ENCODE measurements at regions not wholly inside any gene's neighbourhood (a gene's known extent, or its start where the extent isn't known, plus 50 kb on each side); places are given as distances from the start of the nearest gene placed in this dataset.

DNA sequence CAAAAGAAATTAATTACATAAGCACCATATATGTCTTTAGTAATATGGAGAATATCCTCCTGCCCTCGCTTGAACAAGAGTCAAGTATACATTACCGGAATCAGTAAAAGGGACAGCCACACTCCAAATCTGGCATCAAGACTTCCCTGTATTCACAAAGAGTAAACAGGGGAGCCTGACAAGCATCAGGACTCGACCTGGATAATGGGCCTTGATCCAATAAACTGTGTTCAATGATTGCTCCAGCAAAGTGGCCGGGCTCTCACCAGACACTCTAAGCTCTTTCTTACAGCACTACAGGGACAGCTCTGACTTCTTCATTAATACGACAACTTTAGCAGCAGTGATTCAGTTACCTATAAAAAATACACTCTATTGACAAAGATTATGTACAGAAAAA, 307.9 kb upstream of the POU3F2 start:
- DNase-seq = no peak
- TF ChIP-seq GATA1 (IDR thresholded peaks at IDR 0.05; ENCODE audit: low read depth, low read length) = no peak

DNA sequence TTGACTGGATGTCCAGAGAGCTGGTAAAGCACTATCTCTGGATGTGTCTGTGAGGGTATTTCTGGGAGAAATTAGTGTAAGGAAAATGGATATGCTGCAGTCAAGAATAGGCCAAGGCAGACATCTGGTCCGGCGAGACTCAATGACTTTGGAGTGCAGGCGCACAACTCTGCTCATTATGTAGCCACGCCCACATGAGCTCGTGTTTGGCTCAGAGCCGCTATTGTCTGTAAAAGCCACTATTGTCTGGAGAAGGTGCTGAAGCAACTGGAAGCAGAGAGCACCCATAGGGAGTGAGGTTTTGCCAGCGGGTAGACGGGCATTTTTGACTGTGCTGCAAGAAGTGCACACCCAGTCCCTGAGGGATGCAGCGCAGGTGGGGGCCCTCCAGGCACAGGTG, 305.0 kb upstream of the POU3F2 start:
- TF ChIP-seq POLR2A (IDR thresholded peaks at IDR 0.05; ENCODE audit: low read length) = no peak
- no peak for TF ChIP-seq GATA1 (IDR thresholded peaks at IDR 0.05; ENCODE audit: low read depth, low read length)
- DNase-seq = no peak

DNA sequence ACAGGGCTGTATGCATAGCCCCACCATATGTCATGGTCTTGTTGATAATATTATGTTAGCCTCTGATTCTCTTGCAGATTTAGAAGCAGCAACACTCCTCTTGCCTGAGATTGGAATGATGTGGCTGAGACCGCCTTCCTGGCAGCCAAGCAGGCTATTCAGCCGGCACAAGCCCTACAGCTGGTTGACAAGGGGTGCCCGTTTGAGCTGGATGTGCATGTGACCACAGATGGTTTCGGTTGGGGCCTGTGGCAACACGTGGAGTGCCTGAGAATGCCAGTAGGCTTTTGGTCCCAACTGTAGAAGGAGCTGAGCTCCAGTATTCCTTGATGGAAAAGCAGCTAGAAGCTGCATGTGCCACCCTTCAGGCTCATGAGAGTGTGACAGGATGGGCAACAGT, 303.6 kb upstream of the POU3F2 start:
- DNase-seq = no peak
- TF ChIP-seq GATA1 (IDR thresholded peaks at IDR 0.05; ENCODE audit: low read depth, low read length) (no peak), POLR2A (IDR thresholded peaks at IDR 0.05; ENCODE audit: low read length) (no peak)

DNA sequence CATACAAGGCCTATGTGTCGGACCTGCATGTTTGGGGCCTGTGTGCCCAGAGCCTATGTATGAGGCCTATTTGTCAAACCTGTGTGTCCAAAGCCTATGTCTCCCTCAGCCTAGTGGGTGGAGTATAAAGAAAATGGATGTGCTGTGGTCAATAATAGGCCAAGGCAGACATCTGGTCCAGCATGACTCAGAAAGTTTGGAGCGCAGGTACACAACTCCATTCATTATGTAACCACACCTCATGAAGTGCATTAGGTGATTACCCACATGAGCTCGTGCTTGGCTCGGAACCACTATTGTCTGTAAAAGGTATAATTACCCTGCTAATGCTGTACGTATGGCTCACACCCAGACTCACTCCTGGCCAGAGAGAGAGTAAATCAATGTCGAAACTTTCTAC, 302.4 kb upstream of the POU3F2 start:
- DNase-seq = no peak
- TF ChIP-seq POLR2A (IDR thresholded peaks at IDR 0.05; ENCODE audit: low read length) = no peak
- no peak for TF ChIP-seq GATA1 (IDR thresholded peaks at IDR 0.05; ENCODE audit: low read depth, low read length)

DNA sequence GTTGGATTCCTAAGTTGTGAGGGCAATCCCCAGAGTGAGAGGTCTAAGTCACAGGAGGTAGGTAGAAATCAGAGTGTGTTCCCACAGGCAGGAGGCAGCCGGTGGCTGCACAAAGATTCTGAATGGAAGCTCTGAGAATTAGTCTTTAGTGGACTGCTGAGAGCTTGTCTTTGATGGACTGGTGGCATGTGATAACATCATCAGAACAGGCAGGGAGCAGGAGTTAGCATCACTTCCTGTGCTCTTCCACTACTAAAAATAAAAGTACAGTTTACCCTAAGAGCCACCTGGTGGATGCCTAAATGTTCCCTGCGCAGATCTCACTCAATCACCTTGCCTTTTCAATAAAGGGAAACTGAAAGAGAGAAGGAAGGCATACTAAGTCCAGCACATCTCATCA, 294.6 kb upstream of the POU3F2 start:
- no peak for DNase-seq
- TF ChIP-seq POLR2A (IDR thresholded peaks at IDR 0.05; ENCODE audit: low read length) (no peak), GATA1 (IDR thresholded peaks at IDR 0.05; ENCODE audit: low read depth, low read length) (no peak)

DNA sequence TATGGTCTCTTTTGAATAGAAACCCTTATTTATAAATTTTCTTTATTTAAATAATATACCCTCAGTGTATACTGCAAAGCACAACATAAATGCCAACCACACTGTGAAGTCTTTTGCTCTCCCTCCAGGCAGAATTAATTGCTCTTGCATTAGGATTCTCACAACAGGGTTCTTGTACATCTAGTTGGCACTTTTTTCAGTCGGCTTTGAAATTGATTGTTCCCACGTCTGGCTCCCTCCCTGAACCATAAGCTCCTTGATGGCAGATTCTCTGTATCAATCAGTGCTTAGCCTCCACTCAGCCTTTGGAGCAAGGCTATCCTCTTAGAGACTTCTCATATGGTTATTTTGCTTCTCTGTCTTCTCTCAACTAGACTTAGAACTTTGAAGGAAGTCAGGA, 288.0 kb upstream of the POU3F2 start:
- DNase-seq = no peak
- TF ChIP-seq GATA1 (IDR thresholded peaks at IDR 0.05; ENCODE audit: low read depth, low read length) (no peak), POLR2A (IDR thresholded peaks at IDR 0.05; ENCODE audit: low read length) (no peak)

DNA sequence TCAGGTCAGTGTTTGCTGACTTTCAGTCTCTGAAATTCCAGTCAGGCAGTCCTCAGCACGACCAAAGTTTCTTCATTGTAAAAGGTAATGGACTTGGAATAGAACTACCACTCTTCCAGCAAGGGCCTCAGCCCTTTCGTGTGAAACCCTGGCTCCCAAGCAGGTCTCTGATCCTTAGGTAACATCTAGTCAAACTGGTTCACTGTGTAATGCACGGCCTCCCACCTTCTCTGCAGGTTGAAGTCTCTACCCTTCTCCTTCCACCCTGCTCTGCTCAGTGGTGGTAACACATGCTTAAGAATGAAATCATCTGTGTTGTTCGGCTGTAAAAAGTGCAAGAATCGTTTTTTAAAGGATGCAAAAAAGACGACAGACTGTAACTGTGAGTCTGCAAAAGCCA, 287.2 kb upstream of the POU3F2 start:
- TF ChIP-seq GATA1 (IDR thresholded peaks at IDR 0.05; ENCODE audit: low read depth, low read length) = no peak
- TF ChIP-seq POLR2A (IDR thresholded peaks at IDR 0.05; ENCODE audit: low read length) = no peak
- no peak for DNase-seq

DNA sequence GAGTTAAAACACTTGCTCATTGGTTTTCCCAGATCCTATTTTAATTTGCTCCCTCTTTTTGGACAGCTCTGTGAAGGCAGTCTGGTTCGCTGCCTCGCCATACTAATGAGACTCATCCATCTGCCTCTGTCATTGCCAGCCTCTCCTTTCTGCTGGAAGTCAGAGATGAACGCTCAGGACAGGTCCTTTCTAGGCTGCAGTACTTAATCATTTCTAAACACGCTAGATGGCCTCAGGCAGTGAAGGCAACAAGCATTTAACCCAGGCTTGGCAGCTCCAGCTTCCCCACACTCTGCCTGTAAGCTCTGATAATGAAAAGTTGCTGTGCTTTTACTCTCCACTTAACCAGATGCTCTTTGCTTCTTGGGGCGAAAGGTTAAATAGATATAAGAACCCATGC, 286.7 kb upstream of the POU3F2 start:
- DNase-seq = no peak
- no peak for TF ChIP-seq GATA1 (IDR thresholded peaks at IDR 0.05; ENCODE audit: low read depth, low read length)
- no peak for TF ChIP-seq POLR2A (IDR thresholded peaks at IDR 0.05; ENCODE audit: low read length)

DNA sequence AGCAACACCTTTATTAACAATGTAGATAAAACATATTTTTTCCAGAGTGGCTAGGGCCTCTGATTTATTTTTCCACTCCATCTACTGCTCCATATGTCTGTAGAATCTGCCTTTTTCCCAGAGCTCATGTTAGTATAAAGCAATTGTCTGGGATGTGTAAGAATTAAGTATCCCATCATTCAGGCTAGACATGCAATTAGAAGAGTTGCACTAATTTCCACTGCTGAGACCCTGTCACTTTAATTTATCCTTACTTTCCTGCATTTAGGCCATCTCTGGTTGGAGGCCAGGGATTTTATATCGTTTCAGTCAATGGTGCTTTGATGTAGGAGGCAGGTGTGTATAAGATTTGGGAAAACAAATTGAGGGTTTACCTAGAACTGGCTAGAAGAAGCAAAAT, 286.1 kb upstream of the POU3F2 start:
- TF ChIP-seq POLR2A (IDR thresholded peaks at IDR 0.05; ENCODE audit: low read length) = no peak
- no peak for TF ChIP-seq GATA1 (IDR thresholded peaks at IDR 0.05; ENCODE audit: low read depth, low read length)
- no peak for DNase-seq

DNA sequence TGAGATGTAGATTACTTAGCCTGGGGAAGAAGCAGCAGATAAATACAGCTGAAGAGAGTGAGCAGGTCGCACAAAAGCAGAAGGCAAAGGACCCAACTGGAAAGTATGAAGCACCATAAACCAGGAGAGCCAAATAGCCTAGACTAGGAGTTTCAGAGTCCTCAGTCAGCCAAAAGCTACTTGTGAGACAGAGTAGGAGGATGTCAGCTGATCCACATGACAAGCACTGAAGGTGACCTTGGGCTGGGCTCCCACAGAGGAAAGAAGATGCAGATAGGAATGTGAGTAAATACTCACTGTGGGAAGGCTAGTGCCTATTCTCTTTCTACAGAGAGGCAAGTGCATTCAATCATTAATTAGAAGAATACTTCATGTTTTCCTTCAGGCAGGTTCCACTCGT, 274.0 kb upstream of the POU3F2 start:
- TF ChIP-seq GATA1 (IDR thresholded peaks at IDR 0.05; ENCODE audit: low read depth, low read length) (no peak), POLR2A (IDR thresholded peaks at IDR 0.05; ENCODE audit: low read length) (no peak)
- DNase-seq = no peak

DNA sequence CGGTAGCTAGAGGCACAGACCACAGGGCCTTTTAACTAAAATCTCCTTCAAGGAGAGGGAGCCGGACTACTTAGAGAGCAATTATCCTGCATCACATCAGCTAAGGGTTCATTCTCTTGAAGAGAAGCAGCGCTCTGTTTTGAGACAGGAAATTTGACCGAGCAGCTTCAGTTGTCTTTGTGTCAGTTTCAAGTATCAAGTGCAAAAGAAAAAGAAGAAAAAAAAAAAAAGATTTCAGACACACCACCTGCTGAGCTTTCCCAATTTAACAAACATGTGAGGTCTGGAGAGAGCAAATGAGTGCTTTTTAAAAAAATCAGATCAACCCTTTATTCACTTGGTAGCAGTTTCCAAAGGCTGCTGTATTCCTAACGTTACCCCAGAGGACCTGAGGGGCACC, 273.5 kb upstream of the POU3F2 start:
- DNase-seq = no peak
- no peak for TF ChIP-seq GATA1 (IDR thresholded peaks at IDR 0.05; ENCODE audit: low read depth, low read length)
- TF ChIP-seq POLR2A (IDR thresholded peaks at IDR 0.05; ENCODE audit: low read length) = no peak

DNA sequence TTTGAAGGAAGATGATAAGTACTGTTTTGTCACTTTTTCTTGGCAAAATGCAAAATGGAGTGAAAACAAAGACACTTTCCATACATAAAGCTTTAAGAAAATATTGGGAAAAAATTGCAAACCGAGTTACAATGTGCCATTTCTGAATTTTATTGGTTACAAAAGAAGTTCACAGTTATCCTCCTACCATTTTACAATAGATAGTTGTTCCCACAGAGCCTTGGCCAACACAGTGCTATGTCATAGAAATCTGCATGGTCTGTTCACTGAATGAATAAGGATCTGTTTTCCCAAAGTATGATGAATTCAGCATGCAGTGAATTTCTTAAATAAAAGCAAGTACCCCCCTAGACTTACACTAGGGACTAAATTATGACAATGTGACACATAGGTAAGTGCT, 268.2 kb upstream of the POU3F2 start:
- no peak for DNase-seq
- TF ChIP-seq GATA1 (IDR thresholded peaks at IDR 0.05; ENCODE audit: low read depth, low read length) (no peak), POLR2A (IDR thresholded peaks at IDR 0.05; ENCODE audit: low read length) (no peak)

DNA sequence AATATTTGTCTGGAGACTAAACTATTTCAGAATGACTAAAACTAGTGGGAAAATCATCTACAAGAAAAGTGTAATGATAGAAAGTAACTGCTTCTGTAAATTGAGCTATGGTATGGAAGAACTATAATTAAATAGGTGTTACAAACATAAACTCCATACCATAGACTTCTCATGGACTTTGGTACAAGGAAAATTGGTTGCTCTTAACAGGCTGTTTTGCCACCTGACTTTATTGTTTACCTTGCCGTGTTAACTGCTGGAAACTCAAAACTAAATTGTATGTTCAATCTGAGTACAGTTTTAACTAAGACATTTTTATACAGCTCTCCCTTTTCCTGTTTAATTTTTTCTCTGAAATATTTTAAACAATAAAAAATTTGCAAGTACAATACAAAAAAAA, 261.8 kb upstream of the POU3F2 start:
- TF ChIP-seq GATA1 (IDR thresholded peaks at IDR 0.05; ENCODE audit: low read depth, low read length) (no peak), POLR2A (IDR thresholded peaks at IDR 0.05; ENCODE audit: low read length) (no peak)
- no peak for DNase-seq

DNA sequence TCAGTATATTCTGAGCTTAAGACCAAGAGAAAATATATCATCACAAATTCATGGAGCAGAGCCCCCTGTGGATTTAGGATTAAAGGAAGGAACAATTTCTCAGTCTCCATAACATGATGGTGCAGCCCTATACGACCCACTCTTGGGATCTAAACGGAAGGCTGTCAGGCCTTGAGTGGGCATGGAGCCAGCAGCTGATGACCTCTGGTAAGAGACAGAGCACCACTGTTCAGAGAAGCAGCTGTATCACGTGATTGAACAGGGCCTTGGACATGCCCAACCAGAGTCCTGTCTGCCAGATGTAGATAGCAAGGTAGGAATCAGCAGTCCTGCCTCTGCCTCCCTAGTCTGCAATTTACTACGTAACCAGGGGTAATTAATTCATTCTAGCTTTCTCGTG, 259.4 kb upstream of the POU3F2 start:
- peak in 1 of 2 experiments; percentile 3 for DNase-seq
- TF ChIP-seq POLR2A (IDR thresholded peaks at IDR 0.05; ENCODE audit: low read length) (no peak), GATA1 (IDR thresholded peaks at IDR 0.05; ENCODE audit: low read depth, low read length) (no peak)

DNA sequence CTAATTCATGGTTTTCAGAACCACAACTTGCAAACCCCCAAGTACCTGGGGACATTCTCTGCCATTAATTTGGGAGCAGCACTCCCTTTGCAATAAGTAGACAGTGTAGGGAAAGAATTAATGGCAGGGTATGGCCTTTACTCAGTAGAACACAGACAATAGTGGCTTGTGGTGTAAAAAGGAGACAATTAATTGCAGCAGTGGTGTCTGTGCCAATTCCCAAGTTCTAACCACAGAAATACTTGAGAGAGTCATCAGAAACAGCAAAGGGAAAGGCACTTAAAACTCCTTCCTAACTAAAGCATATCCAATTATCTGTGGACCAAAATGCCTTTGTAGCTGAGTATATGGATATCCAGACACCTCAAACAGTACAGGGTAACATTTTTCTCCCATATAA, 257.6 kb upstream of the POU3F2 start:
- DNase-seq = no peak
- no peak for TF ChIP-seq POLR2A (IDR thresholded peaks at IDR 0.05; ENCODE audit: low read length)
- TF ChIP-seq GATA1 (IDR thresholded peaks at IDR 0.05; ENCODE audit: low read depth, low read length) = no peak

DNA sequence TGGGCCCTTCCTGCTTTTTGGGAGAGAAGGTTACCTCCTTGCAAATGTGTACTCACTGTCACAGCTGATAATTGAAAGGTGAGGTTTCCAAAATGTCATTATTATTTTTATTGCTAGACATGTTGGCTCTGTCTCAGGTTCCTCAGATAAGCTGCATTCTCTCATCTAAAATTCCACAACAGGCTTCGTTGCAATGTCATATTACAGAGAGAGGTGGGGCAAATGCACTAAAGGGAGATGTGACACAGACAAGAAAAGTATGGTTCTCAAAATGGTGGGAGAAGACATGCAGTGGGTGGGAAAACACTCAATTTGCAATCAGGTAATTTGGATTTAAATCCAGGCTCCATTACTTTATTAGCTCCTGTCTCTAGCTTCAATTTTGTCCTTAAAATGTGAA, 256.4 kb upstream of the POU3F2 start:
- no peak for DNase-seq

More for the DNA sequence above, 256.4 kb upstream of the POU3F2 start:
- TF ChIP-seq GATA1 (IDR thresholded peaks at IDR 0.05; ENCODE audit: low read depth, low read length) (no peak), POLR2A (IDR thresholded peaks at IDR 0.05; ENCODE audit: low read length) (no peak)
